Panc1 (cell line): ENCODE measurements at regions not wholly inside any gene's neighbourhood (a gene's known extent, or its start where the extent isn't known, plus 50 kb on each side); places are given as distances from the start of the nearest gene placed in this dataset.

ENCODE experiments used
- ATAC-seq: fragments of 200-7000 bp; cut with Tn5 transposase; 2 replicates; pipeline ENCODE4 v1.9.1; 2020; ENCODE audit warnings: mild to moderate bottlenecking, moderate library complexity
- BruUV-seq: library from RNA; stranded (reverse); fragments of 400-500 nt; replicated peaks from 2 replicates; lab custom pipeline; 2021; lab: Mats Ljungman, UMichigan
- CTCF ChIA-PET: fragments of 300-600 bp; sonication (Branson Sonifier 250); formaldehyde crosslinking; loops from one replicate; lab custom pipeline; 2022; ENCODE audit warnings: antibody characterized with exemption; lab: Charles Lee
- POLR2A ChIA-PET: fragments of 300-600 bp; sonication (Branson Sonifier 250); formaldehyde crosslinking; loops from one replicate; lab custom pipeline; 2022; ENCODE audit warnings: antibody characterized with exemption; lab: Charles Lee
- DNase-seq: peaks from one replicate; pipeline ENCODE4 v3.0.0-alpha.2; 2010; ENCODE audit warnings: low read depth, low spot score
- H3K27ac ChIP-seq: 2 replicates; pipeline ENCODE4 v1.5.1; 2011; ENCODE audit warnings: mild to moderate bottlenecking, low read length, inconsistent platforms
- H3K27me3 ChIP-seq: fragments of 200-500 bp; sonication (Bioruptor generic); 2 replicates; pipeline ENCODE4 v1.6.0; 2014; ENCODE audit warnings: low read length, inconsistent platforms; ENCODE audit not compliant: control insufficient read depth, insufficient read depth
- H3K36me3 ChIP-seq: fragments of 200-500 bp; sonication (Bioruptor generic); 2 replicates; pipeline ENCODE4 v1.5.1; 2014; ENCODE audit warnings: inconsistent platforms, mild to moderate bottlenecking, low read length, moderate library complexity; ENCODE audit not compliant: control insufficient read depth, insufficient read depth
- H3K4me1 ChIP-seq: 2 replicates; pipeline ENCODE4 v1.5.1; 2011; ENCODE audit warnings: inconsistent platforms, mild to moderate bottlenecking, low read length, moderate library complexity; ENCODE audit not compliant: control insufficient read depth, insufficient read depth
- H3K4me3 ChIP-seq, 2 experiments: 2 replicates each; pipeline ENCODE4 v1.5.1; 2011 to 2012; ENCODE audit warnings: low read depth in 2 of 2, low read length in 2 of 2, mild to moderate bottlenecking in 2 of 2, inconsistent platforms in 1 of 2, moderate library complexity in 1 of 2
- H3K9me3 ChIP-seq: fragments of 200-500 bp; sonication (Bioruptor generic); 2 replicates; pipeline ENCODE4 v1.5.1; 2014; ENCODE audit warnings: low read depth, mild to moderate bottlenecking, inconsistent platforms, low read length, moderate library complexity; ENCODE audit not compliant: control insufficient read depth, insufficient read depth
- POLR2AphosphoS5 ChIP-seq: IDR thresholded peaks from 2 replicates; pipeline ENCODE4 v1.6.1; 2012; ENCODE audit warnings: mild to moderate bottlenecking, low read depth, low read length, moderate library complexity
- SIN3A ChIP-seq: IDR thresholded peaks from 2 replicates; pipeline ENCODE4 v1.6.1; 2012; ENCODE audit warnings: low read depth, mild to moderate bottlenecking, low read length, moderate library complexity, borderline replicate concordance; ENCODE audit not compliant: insufficient read depth
- TCF7L2 ChIP-seq: IDR thresholded peaks from 2 replicates; pipeline ENCODE4 v1.6.1; 2011; ENCODE audit warnings: mild to moderate bottlenecking, low read depth, low read length, inconsistent platforms
- in situ Hi-C: cut with HindIII; loops from 2 replicates; pipeline ENCODE4 v1.10.0; 2016; ENCODE audit warnings: low sequenced_read_pairs, low pct_unique_long_range_greater_than_20kb
- intact Hi-C: fragments of 100-400 bp; cut with micrococcal nuclease; formaldehyde crosslinking; loops from one replicate; pipeline ENCODE4 v1.10.0; 2022; ENCODE audit not compliant: unreplicated experiment
- TF ChIP-seq, protein P1 (sequence below): fragments of 450-650 bp; IDR thresholded peaks from 2 replicates; pipeline ENCODE4 v1.5.1; 2017; ENCODE audit warnings: mild to moderate bottlenecking
- TF ChIP-seq, protein P2 (sequence below), 2 experiments: IDR thresholded peaks; 2 replicates each; pipeline ENCODE4 v1.6.1; 2011 to 2012; ENCODE audit warnings: low read depth in 2 of 2, control low read depth in 1 of 2, low read length in 1 of 2, mild to moderate bottlenecking in 1 of 2, moderate library complexity in 1 of 2; ENCODE audit not compliant: insufficient read depth in 1 of 2

DNA sequence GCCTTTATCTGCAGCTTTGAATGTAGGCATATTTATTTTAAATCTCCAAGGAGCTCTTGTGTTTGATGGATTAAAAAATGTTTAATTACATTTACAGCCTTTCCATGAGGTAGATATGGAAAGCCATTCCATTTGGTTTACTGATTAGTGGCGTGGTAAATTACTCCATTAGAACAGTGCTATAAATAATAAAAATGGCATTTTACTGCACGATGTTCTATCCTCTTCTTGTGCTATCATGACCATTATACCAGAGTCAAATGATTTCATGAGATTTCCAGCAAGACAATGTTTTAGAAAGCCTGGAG is 250.9 kb upstream of the HTR2A start:
- H3K9me3 ChIP-seq: no peaks in the 10 kb centered on the region
- ChIA-PET POLR2A (no interaction called here), CTCF (no interaction called here)
- in situ Hi-C loops (no loop called here), intact Hi-C loops (no loop called here)
- no peak for DNase-seq
- no peaks in the 10 kb centered on the region for H3K4me1 ChIP-seq
- no peaks in the 10 kb centered on the region for H3K36me3 ChIP-seq
- TF ChIP-seq POLR2AphosphoS5 (no peak), SIN3A (no peak), TCF7L2 (no peak)
- TF ChIP-seq, protein P1, sequence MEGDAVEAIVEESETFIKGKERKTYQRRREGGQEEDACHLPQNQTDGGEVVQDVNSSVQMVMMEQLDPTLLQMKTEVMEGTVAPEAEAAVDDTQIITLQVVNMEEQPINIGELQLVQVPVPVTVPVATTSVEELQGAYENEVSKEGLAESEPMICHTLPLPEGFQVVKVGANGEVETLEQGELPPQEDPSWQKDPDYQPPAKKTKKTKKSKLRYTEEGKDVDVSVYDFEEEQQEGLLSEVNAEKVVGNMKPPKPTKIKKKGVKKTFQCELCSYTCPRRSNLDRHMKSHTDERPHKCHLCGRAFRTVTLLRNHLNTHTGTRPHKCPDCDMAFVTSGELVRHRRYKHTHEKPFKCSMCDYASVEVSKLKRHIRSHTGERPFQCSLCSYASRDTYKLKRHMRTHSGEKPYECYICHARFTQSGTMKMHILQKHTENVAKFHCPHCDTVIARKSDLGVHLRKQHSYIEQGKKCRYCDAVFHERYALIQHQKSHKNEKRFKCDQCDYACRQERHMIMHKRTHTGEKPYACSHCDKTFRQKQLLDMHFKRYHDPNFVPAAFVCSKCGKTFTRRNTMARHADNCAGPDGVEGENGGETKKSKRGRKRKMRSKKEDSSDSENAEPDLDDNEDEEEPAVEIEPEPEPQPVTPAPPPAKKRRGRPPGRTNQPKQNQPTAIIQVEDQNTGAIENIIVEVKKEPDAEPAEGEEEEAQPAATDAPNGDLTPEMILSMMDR: no peak
- TF ChIP-seq, protein P2, sequence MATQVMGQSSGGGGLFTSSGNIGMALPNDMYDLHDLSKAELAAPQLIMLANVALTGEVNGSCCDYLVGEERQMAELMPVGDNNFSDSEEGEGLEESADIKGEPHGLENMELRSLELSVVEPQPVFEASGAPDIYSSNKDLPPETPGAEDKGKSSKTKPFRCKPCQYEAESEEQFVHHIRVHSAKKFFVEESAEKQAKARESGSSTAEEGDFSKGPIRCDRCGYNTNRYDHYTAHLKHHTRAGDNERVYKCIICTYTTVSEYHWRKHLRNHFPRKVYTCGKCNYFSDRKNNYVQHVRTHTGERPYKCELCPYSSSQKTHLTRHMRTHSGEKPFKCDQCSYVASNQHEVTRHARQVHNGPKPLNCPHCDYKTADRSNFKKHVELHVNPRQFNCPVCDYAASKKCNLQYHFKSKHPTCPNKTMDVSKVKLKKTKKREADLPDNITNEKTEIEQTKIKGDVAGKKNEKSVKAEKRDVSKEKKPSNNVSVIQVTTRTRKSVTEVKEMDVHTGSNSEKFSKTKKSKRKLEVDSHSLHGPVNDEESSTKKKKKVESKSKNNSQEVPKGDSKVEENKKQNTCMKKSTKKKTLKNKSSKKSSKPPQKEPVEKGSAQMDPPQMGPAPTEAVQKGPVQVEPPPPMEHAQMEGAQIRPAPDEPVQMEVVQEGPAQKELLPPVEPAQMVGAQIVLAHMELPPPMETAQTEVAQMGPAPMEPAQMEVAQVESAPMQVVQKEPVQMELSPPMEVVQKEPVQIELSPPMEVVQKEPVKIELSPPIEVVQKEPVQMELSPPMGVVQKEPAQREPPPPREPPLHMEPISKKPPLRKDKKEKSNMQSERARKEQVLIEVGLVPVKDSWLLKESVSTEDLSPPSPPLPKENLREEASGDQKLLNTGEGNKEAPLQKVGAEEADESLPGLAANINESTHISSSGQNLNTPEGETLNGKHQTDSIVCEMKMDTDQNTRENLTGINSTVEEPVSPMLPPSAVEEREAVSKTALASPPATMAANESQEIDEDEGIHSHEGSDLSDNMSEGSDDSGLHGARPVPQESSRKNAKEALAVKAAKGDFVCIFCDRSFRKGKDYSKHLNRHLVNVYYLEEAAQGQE (IDR thresholded peaks at IDR 0.05; ENCODE audit: insufficient read depth in 1 of 2, low read depth in 2 of 2, low read length in 1 of 2): no peak
- ATAC-seq: no peak
- no peak overlapping the region for H3K27ac ChIP-seq
- no peak overlapping the region for H3K4me3 ChIP-seq
- BruUV-seq: no TSS peak
- no peaks in the 10 kb centered on the region for H3K27me3 ChIP-seq

DNA sequence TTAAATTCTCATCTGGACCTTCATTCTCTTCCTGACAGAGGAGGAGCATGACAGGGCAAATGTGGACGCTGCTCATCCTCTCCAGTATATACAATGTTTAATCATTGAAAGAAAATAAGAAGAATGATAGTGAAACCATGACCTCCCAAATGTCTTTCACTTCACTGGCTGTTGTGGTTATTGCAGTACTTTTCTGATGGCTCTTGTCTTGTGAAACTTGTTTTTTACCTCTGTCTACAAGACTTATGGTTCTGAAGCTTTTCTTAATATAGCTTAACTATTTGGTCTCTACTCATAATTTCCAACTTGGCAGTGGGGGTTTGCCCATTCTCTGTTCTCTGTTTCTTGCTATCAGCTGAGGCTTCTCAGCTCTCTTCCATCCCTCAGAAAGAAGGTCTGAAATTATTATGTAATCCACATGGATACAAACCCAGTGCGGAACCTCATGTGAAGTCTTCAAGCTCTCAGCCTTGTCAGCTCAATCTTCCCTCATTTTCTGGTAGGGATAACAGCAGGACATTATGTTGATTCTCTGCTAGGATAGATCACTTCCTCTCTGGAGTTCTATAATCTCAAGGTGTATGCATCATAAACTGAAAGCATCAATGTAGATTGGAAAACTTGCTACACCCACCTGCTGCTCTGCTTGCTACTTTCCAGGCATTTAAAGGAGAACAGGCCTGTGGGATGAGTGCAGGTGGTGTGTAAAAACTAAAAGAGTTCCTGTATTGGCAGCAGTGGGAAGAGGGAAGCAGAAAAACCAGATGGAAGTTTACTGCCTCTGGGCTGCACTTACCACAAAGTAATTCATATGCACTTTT is 250.3 kb upstream of the HTR2A start:
- no peaks in the 10 kb centered on the region for H3K4me1 ChIP-seq
- ATAC-seq (no peak), DNase-seq (no peak)
- no peak for TF ChIP-seq POLR2AphosphoS5
- TF ChIP-seq, protein P2 (IDR thresholded peaks at IDR 0.05; ENCODE audit: insufficient read depth in 1 of 2, low read depth in 2 of 2, low read length in 1 of 2): no peak
- TF ChIP-seq TCF7L2: no peak
- TF ChIP-seq, protein P1: no peak
- no peak for TF ChIP-seq SIN3A
- no TSS peak for BruUV-seq
- no peaks in the 10 kb centered on the region for H3K27me3 ChIP-seq
- H3K27ac ChIP-seq: no peak overlapping the region
- no peak overlapping the region for H3K4me3 ChIP-seq
- intact Hi-C loops: no loop called here
- in situ Hi-C loops: no loop called here
- ChIA-PET CTCF (no interaction called here), POLR2A (no interaction called here)
- no peaks in the 10 kb centered on the region for H3K36me3 ChIP-seq
- H3K9me3 ChIP-seq: no peaks in the 10 kb centered on the region
